ENCODE measurements at regions not wholly inside any gene's neighbourhood (a gene's known extent, or its start where the extent isn't known, plus 50 kb on each side); places are given as distances from the start of the nearest gene placed in this dataset.
"Not testable (repeated sequence)": the region's sequence is repeated elsewhere in the genome, so short reads cannot be mapped to it uniquely, and the experiment has no call there.

DNA sequence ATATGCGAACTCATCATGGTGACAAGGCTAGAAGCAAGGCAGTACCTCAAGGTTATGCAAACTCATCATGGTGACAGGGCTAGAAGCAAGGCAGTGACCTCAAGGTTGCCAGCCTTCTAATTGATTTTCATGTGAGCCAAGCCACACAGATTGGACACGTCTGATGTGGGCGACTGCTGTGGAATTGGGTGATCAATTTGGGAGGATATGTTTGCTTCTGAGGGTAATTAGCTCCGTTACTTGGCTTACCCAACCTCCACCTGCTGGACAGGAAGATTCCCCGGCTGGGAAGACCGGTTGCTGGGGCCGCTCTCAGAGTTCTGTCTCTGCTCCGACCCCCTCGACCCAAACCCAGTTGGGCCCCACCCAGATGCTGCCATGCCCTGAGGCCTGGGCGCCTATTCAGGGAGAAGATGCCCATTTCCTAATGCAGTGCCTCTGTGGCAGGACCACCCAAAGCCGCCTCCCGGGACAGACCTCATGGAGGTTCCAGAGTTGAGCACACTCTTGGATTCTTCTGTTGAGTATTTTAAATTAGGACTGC is 69.9 kb upstream of the SHANK2 start:
- DNase-seq (ENCODE audit: low spot score): no peak
- TF ChIP-seq, protein P1, sequence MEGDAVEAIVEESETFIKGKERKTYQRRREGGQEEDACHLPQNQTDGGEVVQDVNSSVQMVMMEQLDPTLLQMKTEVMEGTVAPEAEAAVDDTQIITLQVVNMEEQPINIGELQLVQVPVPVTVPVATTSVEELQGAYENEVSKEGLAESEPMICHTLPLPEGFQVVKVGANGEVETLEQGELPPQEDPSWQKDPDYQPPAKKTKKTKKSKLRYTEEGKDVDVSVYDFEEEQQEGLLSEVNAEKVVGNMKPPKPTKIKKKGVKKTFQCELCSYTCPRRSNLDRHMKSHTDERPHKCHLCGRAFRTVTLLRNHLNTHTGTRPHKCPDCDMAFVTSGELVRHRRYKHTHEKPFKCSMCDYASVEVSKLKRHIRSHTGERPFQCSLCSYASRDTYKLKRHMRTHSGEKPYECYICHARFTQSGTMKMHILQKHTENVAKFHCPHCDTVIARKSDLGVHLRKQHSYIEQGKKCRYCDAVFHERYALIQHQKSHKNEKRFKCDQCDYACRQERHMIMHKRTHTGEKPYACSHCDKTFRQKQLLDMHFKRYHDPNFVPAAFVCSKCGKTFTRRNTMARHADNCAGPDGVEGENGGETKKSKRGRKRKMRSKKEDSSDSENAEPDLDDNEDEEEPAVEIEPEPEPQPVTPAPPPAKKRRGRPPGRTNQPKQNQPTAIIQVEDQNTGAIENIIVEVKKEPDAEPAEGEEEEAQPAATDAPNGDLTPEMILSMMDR (IDR thresholded peaks at IDR 0.05; ENCODE audit: extremely low read depth, missing control alignments): no peak

DNA sequence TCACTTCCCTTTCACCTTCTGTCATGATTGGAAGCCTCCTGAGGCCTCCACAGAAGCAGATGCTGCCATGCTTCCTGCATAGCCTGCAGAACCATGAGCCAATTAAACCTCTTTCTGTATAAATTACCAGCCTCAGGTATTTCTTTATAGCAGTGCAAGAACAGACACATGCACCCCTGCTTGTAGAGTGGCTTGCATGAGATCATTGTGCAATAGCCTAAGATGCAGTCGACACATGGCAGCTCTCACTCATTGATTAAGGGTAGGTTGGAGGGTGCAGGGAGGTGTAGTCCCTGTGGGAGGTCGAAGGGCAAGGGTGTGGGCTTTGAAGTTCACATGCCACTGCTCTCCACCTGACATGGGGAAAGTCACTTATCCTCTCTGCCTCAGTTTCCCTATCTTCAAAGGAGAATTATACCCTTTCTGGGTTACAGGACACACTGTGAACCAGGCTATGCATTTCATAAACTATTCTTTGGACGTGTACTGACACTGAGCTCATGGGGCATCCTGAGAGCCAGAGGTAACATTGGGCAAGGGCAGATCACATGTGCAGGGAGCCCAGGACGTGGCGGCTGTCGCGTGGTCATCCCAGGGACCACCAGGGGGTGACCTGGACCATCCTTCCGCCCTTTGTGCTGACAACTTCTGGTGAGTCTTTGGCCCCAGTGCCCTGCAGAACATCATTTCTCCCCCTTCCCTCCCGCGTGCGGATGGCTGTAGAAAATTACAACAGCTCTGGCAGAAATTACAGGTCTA is 69.2 kb upstream of the SHANK2 start:
- DNase-seq (ENCODE audit: low spot score): no peak
- TF ChIP-seq, protein P1 (IDR thresholded peaks at IDR 0.05; ENCODE audit: extremely low read depth, missing control alignments): no peak

DNA sequence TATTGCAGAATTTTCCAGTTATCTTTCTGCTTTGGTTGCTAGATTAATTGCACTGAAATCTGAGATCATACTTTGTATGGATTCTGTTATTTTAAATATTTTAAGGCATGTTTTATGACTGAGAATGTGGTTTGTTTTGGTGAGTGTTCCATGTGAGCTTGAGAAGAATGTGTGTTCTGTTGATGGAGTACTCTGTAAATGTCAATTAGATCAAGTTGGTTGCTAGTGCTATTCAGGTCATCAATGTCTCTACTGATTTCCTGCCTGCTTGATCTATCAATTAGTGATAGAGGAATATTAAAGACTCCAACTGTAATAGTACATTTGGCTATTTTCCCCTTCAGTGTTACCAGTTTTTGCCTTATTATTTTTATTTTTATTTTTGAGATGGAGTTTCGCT is 64.3 kb upstream of the SHANK2 start:
- DNase-seq (ENCODE audit: low spot score): no peak
- TF ChIP-seq, protein P1 (IDR thresholded peaks at IDR 0.05; ENCODE audit: extremely low read depth, missing control alignments): no peak

DNA sequence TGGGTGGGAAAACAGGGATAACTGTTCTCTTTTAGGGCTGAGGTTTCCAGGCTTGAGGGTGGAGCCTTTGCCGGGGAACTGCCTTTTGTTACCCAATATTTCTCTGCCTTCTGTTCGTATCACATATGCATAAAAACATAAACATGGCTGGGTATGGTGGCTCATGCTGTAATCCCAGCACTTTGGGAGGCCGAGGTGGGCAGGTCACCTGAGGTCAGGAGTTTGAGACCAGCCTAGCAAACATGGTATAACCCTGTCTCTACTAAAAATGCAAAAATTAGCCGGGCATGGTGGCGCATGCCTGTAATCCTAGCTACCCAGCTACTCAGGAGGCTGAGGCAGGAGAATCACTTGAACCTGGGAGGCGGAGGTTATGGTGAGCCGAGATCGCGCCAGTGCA is 60.2 kb upstream of the SHANK2 start:
- DNase-seq (ENCODE audit: low spot score): not testable (repeated sequence)

DNA sequence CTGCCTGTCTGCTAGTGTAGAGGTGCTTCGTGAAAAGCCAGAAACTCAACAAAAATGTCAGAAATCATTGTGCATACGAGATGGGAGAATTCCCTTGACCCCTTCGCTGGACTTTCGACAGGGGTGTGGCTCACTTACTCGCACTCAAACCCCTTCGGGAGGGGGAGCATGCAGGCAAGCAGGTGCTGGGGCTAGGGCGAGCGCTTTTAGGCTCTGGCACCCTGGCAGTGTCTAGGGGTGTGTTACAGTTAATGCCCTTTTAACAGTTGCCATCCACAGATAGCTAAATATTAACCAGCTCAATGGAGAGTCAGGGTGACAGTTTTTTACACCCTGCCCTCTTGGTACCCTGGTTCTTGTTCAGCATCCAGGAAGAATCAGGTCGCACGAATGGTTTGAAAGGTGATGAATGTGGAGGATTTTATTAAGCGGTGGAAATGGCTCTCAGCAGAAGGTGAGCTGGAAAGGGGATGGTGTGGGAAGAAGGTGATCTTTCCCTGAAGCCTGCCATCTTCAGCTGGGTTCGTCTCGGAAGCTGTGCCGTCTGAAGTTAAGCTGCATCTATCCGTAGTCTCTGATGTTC is 59.6 kb upstream of the SHANK2 start:
- no peak for DNase-seq (ENCODE audit: low spot score)
- TF ChIP-seq, protein P1 (IDR thresholded peaks at IDR 0.05; ENCODE audit: extremely low read depth, missing control alignments): no peak

DNA sequence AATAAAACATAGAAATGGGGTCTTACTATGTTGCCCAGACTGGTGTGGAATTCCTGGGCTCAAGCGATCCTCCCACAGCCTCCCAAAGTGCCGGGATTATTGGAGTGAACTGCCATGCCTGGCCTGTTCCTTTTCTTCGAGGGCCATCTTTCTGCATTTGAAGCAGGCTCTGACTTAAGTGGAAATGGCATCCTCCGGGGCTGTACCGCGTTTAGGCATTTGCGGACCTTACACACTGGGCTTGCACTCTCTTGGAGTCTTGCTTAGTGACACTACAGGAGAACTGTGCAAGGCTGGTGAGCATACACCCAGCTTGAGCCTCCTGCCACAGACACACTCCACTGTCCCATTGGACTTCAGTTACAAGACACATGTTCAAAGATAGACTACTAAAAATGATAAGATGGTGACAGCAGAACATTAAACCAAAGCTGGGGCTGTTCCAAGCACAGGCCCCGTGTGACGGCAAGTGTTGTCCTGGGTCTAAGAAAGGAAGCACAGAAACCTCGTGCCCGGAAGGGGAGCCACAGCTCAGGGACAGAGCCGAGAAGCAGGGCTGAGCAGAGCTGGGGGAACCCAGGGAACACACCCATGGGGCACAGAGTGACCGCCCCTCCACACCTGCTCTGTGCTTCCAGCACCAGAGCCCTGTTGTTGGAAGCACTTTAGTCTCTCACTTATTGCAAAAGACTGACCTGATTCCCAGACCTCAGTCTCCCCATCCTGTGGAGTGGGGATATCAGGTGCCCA is 59.0 kb upstream of the SHANK2 start:
- TF ChIP-seq, protein P1 (IDR thresholded peaks at IDR 0.05; ENCODE audit: extremely low read depth, missing control alignments): no peak
- DNase-seq (ENCODE audit: low spot score): no peak

DNA sequence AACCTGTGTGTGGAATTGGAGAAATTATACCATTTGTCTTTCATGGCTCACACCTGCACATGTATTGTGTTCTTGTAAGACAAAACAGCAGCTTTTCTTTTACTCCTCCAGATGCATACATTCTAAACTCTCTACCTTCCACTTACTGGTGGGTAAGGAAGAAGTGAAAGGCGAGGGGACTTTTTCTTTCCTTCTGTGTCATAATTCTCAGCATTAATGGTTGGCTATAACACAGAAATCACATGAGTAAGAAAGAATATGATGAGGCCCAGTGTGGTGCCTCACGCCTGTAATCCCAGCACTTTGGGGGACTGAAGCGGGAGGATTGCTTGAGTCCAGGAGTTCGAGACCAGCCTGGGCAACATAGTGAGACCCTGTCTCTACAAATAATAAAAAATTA is 57.8 kb upstream of the SHANK2 start:
- DNase-seq (ENCODE audit: low spot score): no peak

More for the DNA sequence above, 57.8 kb upstream of the SHANK2 start:
- TF ChIP-seq, protein P1 (IDR thresholded peaks at IDR 0.05; ENCODE audit: extremely low read depth, missing control alignments): no peak

Data from GM20000 (cell line).